ENCODE measurements at regions not wholly inside any gene's neighbourhood (a gene's known extent, or its start where the extent isn't known, plus 50 kb on each side); places are given as distances from the start of the nearest gene placed in this dataset.

DNA sequence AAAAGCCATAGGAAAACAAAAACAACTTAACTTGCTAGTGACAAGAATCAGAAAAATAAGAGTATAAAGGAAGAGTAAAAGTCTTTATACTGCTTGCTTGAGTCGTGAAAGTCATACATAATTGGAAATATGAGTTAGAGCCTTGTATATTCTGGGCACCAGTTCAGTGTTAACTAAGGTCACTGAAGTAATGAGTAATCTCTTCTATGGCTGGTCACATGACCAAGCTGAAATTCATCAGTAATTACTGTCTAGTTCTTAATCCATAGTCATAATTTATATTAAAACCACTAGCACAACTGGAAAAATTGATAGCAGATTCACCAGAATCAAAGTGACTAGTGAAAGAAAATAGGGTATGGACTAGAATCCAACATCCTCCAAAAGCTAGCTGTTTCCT is 84.4 kb upstream of the SLC5A12 start:
- TF ChIP-seq, protein P1, sequence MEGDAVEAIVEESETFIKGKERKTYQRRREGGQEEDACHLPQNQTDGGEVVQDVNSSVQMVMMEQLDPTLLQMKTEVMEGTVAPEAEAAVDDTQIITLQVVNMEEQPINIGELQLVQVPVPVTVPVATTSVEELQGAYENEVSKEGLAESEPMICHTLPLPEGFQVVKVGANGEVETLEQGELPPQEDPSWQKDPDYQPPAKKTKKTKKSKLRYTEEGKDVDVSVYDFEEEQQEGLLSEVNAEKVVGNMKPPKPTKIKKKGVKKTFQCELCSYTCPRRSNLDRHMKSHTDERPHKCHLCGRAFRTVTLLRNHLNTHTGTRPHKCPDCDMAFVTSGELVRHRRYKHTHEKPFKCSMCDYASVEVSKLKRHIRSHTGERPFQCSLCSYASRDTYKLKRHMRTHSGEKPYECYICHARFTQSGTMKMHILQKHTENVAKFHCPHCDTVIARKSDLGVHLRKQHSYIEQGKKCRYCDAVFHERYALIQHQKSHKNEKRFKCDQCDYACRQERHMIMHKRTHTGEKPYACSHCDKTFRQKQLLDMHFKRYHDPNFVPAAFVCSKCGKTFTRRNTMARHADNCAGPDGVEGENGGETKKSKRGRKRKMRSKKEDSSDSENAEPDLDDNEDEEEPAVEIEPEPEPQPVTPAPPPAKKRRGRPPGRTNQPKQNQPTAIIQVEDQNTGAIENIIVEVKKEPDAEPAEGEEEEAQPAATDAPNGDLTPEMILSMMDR (IDR thresholded peaks at IDR 0.05; ENCODE audit: insufficient read depth, low read depth, low read length), result no peak
- no peak for TF ChIP-seq EZH2 (IDR thresholded peaks at IDR 0.05; ENCODE audit: insufficient read depth, low read length)

All from astrocyte (in vitro differentiated cells and primary cell).